Breast epithelium (tissue), 4 donors: ENCODE measurements at regions not wholly inside any gene's neighbourhood (a gene's known extent, or its start where the extent isn't known, plus 50 kb on each side); places are given as distances from the start of the nearest gene placed in this dataset.

Source experiments
- DNase-seq, 2 donors: peaks; one replicate each; pipeline ENCODE4 v3.0.0-alpha.2; 2019; ENCODE audit warnings: low spot score in 2 of 2
- H3K27ac ChIP-seq, 2 donors: fragments of 200-600 bp; sonication (generic) in 1 of 2; one replicate each; pipeline ENCODE4 v1.5.1; 2016 to 2019; ENCODE audit warnings: mild to moderate bottlenecking in 1 of 2
- H3K27me3 ChIP-seq, 2 donors: fragments of 200-600 bp; sonication (generic) in 1 of 2; one replicate each; pipeline versions ENCODE4 v1.5.1 to v1.6.0; 2017 to 2019; ENCODE audit warnings: control low read depth in 1 of 2, mild to moderate bottlenecking in 1 of 2
- H3K36me3 ChIP-seq: fragments of 200-600 bp; one replicate; pipeline ENCODE4 v1.5.1; 2019
- H3K4me1 ChIP-seq, 2 donors: fragments of 200-600 bp; sonication (generic); one replicate each; pipeline ENCODE4 v1.5.1; 2016 to 2019; ENCODE audit warnings: control low read depth in 1 of 2
- H3K4me3 ChIP-seq, 3 donors: fragments of 200-600 bp; sonication (generic); 1 replicate in 2 of 3; 2 replicates in 1 of 3; pipeline ENCODE4 v1.5.1; 2016 to 2019; ENCODE audit warnings: mild to moderate bottlenecking in 3 of 3, moderate library complexity in 2 of 3
- H3K9me3 ChIP-seq, 2 donors: fragments of 200-600 bp; sonication (generic) in 1 of 2; one replicate each; pipeline ENCODE4 v1.5.1; 2016 to 2019; ENCODE audit warnings: control low read depth in 1 of 2
- CTCF ChIP-seq, 3 donors: fragments of 450-650 bp; IDR thresholded peaks; one replicate each; pipeline ENCODE4 v1.5.1; 2016 to 2017; ENCODE audit warnings: antibody characterized with exemption in 3 of 3, mild to moderate bottlenecking in 3 of 3, moderate library complexity in 3 of 3
- POLR2A ChIP-seq: fragments of 450-650 bp; IDR thresholded peaks from one replicate; pipeline ENCODE4 v1.6.1; 2016; ENCODE audit warnings: antibody characterized with exemption, mild to moderate bottlenecking, moderate library complexity
- POLR2AphosphoS5 ChIP-seq, 3 donors: sonication (generic); formaldehyde crosslinking; IDR thresholded peaks; one replicate each; pipeline ENCODE4 v1.6.1; 2017; ENCODE audit warnings: antibody characterized with exemption in 3 of 3
- intact Hi-C: fragments of 100-400 bp; cut with DNase I; formaldehyde crosslinking; loops from one replicate; pipeline ENCODE4 v1.15.1; 2023; ENCODE audit warnings: low total_unique reads

GRCh38 chr21:38067086-38067739 is 151.0 kb upstream of the KCNJ6 start:
- Histone ChIP-seq H3K4me3 (no peak overlapping the region), H3K36me3 (no peaks in the 10 kb centered on the region), H3K9me3 (no peaks in the 10 kb centered on the region), H3K27ac (no peak overlapping the region), H3K4me1 (no peaks in the 10 kb centered on the region), H3K27me3 (peaks cover 0 to 11% of the 10 kb centered on the region in 2 donors)
- no peak for TF ChIP-seq POLR2A
- no peak for DNase-seq
- intact Hi-C loops, result no loop called here

- no peaks in the 10 kb centered on the region for H3K4me1 ChIP-seq
- H3K36me3 ChIP-seq, result no peaks in the 10 kb centered on the region
- intact Hi-C loops, result no loop called here
- no peaks in the 10 kb centered on the region for H3K9me3 ChIP-seq
- no peak overlapping the region for H3K27ac ChIP-seq
- H3K27me3 ChIP-seq, result peaks cover 0 to 9% of the 10 kb centered on the region in 2 donors
- no peak for DNase-seq
- no peak for TF ChIP-seq CTCF (IDR thresholded peaks at IDR 0.05)
- TF ChIP-seq POLR2AphosphoS5 (IDR thresholded peaks at IDR 0.05), result no peak
- no peak for TF ChIP-seq POLR2A
- H3K4me3 ChIP-seq, result no peak overlapping the region
Measured at GRCh38 chr21:38072489-38072888, 156.2 kb upstream of the KCNJ6 start.

DNA sequence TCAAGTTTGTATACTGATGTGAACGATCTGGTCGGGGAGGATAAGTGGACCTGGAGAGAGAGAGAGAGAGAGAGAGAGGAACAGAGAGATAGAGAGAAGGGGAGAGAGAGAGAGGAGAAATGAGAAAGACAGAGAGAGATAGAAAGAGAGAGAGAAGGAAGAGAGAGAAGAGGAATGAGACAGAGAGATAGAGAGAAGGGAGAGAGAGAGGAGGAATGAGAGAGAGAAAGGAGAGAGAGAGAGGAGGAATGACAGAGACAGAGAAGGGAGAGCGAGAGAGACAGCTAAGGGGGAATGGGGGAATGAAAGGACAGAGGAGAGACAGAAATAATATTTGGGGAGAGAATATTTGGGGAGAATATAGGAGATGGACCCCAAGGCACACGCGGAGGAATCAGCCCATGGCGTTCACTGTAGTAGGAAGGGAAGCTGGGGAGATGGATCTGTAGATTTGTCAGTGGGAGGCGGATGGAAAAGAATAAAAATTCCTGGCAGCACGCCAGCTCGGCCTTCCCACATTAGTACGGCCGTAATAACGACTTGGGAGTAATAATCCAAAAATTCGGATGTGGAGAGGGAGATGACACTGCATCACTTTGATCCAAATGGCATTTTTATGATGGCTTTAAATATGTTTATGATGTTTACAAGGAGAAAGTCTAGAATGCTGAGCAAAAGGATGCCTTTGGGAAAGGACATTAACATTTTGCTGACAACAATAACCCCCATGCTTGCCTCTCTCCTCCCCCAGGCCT is 159.8 kb upstream of the KCNJ6 start:
- H3K4me1 ChIP-seq, result no peaks in the 10 kb centered on the region
- no peak overlapping the region for H3K4me3 ChIP-seq
- no peak for TF ChIP-seq POLR2AphosphoS5 (IDR thresholded peaks at IDR 0.05)
- TF ChIP-seq POLR2A, result no peak
- TF ChIP-seq CTCF (IDR thresholded peaks at IDR 0.05), result no peak
- no peak for DNase-seq
- H3K9me3 ChIP-seq, result no peaks in the 10 kb centered on the region
- intact Hi-C loops, result no loop called here
- no peak overlapping the region for H3K27ac ChIP-seq
- H3K27me3 ChIP-seq, result peaks cover 0 to 4% of the 10 kb centered on the region in 2 donors
- H3K36me3 ChIP-seq, result no peaks in the 10 kb centered on the region

DNA sequence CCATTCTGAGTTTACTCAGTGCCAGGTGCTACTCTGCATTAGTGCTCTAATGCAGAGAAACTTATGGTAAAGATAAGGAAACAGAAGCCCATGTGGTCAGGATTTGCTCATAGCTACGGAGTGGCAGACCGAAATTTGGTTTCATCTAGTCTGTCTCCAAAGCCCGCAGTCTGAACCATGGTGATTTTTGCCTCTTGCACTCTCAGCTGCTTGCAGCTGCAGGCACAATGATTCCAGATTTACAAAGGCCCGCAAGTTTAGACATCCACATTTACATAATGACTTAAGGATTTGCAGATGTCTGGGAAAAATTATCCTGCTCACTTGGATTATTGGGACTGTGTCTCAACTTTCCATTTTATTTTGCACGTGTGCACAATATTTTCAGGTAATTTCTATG is 161.3 kb upstream of the KCNJ6 start:
- Histone ChIP-seq H3K9me3 (no peaks in the 10 kb centered on the region), H3K27me3 (no peaks in the 10 kb centered on the region), H3K27ac (no peak overlapping the region), H3K36me3 (no peaks in the 10 kb centered on the region), H3K4me1 (no peaks in the 10 kb centered on the region), H3K4me3 (no peak overlapping the region)
- TF ChIP-seq CTCF (IDR thresholded peaks at IDR 0.05) (no peak), POLR2A (no peak), POLR2AphosphoS5 (IDR thresholded peaks at IDR 0.05) (no peak)
- DNase-seq, result no peak
- intact Hi-C loops, result no loop called here

DNA sequence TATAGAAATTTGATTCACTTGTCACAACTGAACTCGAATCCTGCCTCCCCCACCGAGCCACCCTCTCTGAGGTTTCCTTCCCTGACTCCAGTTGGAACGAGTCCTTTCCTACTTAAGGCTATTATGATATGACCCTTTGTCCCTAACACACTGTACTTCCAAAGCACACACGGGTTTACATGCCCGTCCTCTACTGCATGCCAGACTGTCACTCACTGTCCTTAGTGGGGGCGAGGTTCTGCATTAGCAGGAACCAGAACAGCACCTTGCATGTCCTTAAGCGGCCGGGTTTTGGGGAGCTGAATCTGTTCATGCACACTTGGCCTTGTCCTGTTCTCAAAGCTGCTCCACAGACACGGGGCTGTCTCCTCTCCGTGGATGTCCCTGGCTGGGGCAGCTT is 164.6 kb upstream of the KCNJ6 start:
- Histone ChIP-seq H3K27me3 (no peaks in the 10 kb centered on the region), H3K36me3 (no peaks in the 10 kb centered on the region), H3K4me3 (no peak overlapping the region), H3K9me3 (no peaks in the 10 kb centered on the region), H3K4me1 (no peaks in the 10 kb centered on the region), H3K27ac (no peak overlapping the region)
- intact Hi-C loops, result no loop called here
- TF ChIP-seq POLR2A, result no peak
- no peak for TF ChIP-seq POLR2AphosphoS5 (IDR thresholded peaks at IDR 0.05)
- TF ChIP-seq CTCF (IDR thresholded peaks at IDR 0.05), result no peak
- DNase-seq, result no peak
